ENCODE measurements at regions not wholly inside any gene's neighbourhood (a gene's known extent, or its start where the extent isn't known, plus 50 kb on each side); places are given as distances from the start of the nearest gene placed in this dataset.

GRCh38 chr2:173750353-173750801, 214.8 kb downstream of the SP3 start:
- 93% methylated on average over 7 of the region's 7 CpGs for WGBS (ENCODE audit: missing lambda C conversion rate)
- CTCF ChIA-PET = interaction anchor here (0.5 to 2.4 kb wide), 19 partner anchors 9 to 944 kb away, joined by 3 to 10 read pairs (median 3); no protein-coding TSS in a partner anchor
- TF ChIP-seq RFX5 (IDR thresholded peaks at IDR 0.05) (no peak), HOXB13 (CRISPR knock-in tag; IDR thresholded peaks at IDR 0.05; ENCODE audit: low read depth) (no peak), EHF (CRISPR knock-in tag; IDR thresholded peaks at IDR 0.05) (no peak)
- POLR2A ChIA-PET = interaction anchor here (0.6 kb wide), 1 partner anchor 144 kb away, joined by 3 read pairs; no protein-coding TSS in a partner anchor
- Histone ChIP-seq H3K27ac (no peak overlapping the region), H3K9me3 (0 out of 3 replicates have a peak, but pooled peaks cover 1% of the 10 kb centered on the region), H3K4me3 (no peak overlapping the region), H3K4me1 (peaks cover 7% of the 10 kb centered on the region; the same call in 1 of the 3 replicates), H3K4me2 (no peak overlapping the region)
- FAIRE-seq (no peak), ATAC-seq (no peak), DNase-seq (ENCODE audit: low read depth in 1 of 2, low spot score in 1 of 2) (no peak)

DNA sequence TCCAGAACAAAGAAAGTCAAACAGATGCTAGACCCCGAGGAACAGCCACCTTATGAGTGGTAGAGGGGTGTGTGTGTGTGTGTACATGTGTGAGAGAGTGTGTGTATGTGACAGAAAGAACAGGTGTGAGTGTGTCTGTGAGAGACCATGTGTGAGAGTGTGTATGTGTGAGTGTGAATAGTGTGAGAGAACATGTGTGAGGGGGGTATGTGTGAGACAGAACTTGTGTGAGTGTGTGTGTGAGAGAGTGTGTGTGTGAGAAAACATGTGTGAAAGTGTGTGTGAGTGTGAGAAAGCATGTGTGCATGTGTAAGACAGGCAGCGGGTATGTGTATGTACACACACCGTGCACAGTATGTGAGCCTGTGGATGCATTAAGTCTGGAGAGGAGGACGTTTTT, 214.3 kb downstream of the SP3 start:
- no peak overlapping the region for H3K4me2 ChIP-seq
- H3K4me3 ChIP-seq = no peak overlapping the region
- DNase-seq (ENCODE audit: low read depth in 1 of 2, low spot score in 1 of 2) (no peak), FAIRE-seq (no peak), ATAC-seq (no peak)
- CTCF ChIA-PET = interaction anchor here (0.5 to 2.4 kb wide), 9 partner anchors 10 to 944 kb away, joined by 3 to 10 read pairs (median 3); no protein-coding TSS in a partner anchor
- no peak overlapping the region for H3K27ac ChIP-seq
- no peaks in the 10 kb centered on the region for H3K9me3 ChIP-seq
- 60% methylated on average over 4 of the region's 4 CpGs for WGBS (ENCODE audit: missing lambda C conversion rate)
- POLR2A ChIA-PET = no interaction called here
- TF ChIP-seq ZNF302 (CRISPR knock-in tag; IDR thresholded peaks at IDR 0.05) (no peak), ZC3H11A (IDR thresholded peaks at IDR 0.05) (no peak), MYC (IDR thresholded peaks at IDR 0.05; ENCODE audit: borderline replicate concordance, low read length) (no peak), GATA3 (IDR thresholded peaks at IDR 0.05; ENCODE audit: borderline replicate concordance) (no peak), FOSB (CRISPR knock-in tag; IDR thresholded peaks at IDR 0.05) (no peak), USF2 (IDR thresholded peaks at IDR 0.05) (no peak), HDAC2 (IDR thresholded peaks at IDR 0.05) (no peak), SREBF2 (IDR thresholded peaks at IDR 0.05) (no peak), JUNB (IDR thresholded peaks at IDR 0.05) (no peak), BHLHE40 (IDR thresholded peaks at IDR 0.05; ENCODE audit: low read depth, low read length) (no peak), HOXB13 (CRISPR knock-in tag; IDR thresholded peaks at IDR 0.05; ENCODE audit: low read depth) (no peak), HOXA7 (CRISPR knock-in tag; IDR thresholded peaks at IDR 0.05) (no peak)
- TF ChIP-seq, protein P1, sequence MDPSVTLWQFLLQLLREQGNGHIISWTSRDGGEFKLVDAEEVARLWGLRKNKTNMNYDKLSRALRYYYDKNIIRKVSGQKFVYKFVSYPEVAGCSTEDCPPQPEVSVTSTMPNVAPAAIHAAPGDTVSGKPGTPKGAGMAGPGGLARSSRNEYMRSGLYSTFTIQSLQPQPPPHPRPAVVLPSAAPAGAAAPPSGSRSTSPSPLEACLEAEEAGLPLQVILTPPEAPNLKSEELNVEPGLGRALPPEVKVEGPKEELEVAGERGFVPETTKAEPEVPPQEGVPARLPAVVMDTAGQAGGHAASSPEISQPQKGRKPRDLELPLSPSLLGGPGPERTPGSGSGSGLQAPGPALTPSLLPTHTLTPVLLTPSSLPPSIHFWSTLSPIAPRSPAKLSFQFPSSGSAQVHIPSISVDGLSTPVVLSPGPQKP (IDR thresholded peaks at IDR 0.05; ENCODE audit: low read depth, low read length) = no peak
- TF ChIP-seq, protein P2, sequence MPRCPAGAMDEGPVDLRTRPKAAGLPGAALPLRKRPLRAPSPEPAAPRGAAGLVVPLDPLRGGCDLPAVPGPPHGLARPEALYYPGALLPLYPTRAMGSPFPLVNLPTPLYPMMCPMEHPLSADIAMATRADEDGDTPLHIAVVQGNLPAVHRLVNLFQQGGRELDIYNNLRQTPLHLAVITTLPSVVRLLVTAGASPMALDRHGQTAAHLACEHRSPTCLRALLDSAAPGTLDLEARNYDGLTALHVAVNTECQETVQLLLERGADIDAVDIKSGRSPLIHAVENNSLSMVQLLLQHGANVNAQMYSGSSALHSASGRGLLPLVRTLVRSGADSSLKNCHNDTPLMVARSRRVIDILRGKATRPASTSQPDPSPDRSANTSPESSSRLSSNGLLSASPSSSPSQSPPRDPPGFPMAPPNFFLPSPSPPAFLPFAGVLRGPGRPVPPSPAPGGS (IDR thresholded peaks at IDR 0.05) = no peak
- peaks cover 7% of the 10 kb centered on the region; the same call in 1 of the 3 replicates for H3K4me1 ChIP-seq

- no peaks in the 10 kb centered on the region for H3K9me3 ChIP-seq
- DNase-seq (ENCODE audit: low read depth in 1 of 2, low spot score in 1 of 2) (no peak), ATAC-seq (no peak), FAIRE-seq (no peak)
- peaks cover 7% of the 10 kb centered on the region; the same call in 1 of the 3 replicates for H3K4me1 ChIP-seq
- WGBS (ENCODE audit: missing lambda C conversion rate) = 81% methylated on average over 9 of the region's 9 CpGs
- CTCF ChIA-PET = interaction anchor here (0.6 to 2.4 kb wide), 4 partner anchors 9 to 593 kb away, joined by 3 to 10 read pairs (median 4); no protein-coding TSS in a partner anchor
- POLR2A ChIA-PET = no interaction called here
- H3K4me2 ChIP-seq = no peak overlapping the region
- TF ChIP-seq FOSL2 (IDR thresholded peaks at IDR 0.05) (no peak), FOSL2 (CRISPR knock-in tag; IDR thresholded peaks at IDR 0.05) (no peak), ATOH8 (CRISPR knock-in tag; IDR thresholded peaks at IDR 0.05; ENCODE audit: low read depth) (no peak), CBX2 (IDR thresholded peaks at IDR 0.05; ENCODE audit: borderline replicate concordance, low read depth) (no peak), EHF (CRISPR knock-in tag; IDR thresholded peaks at IDR 0.05) (no peak), MAFK (IDR thresholded peaks at IDR 0.05; ENCODE audit: partially characterized antibody) (no peak), JUN (IDR thresholded peaks at IDR 0.05) (no peak), ZSCAN20 (CRISPR knock-in tag; IDR thresholded peaks at IDR 0.05) (no peak)
- TF ChIP-seq, protein P3, sequence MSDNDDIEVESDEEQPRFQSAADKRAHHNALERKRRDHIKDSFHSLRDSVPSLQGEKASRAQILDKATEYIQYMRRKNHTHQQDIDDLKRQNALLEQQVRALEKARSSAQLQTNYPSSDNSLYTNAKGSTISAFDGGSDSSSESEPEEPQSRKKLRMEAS (IDR thresholded peaks at IDR 0.05) = no peak
- H3K4me3 ChIP-seq = no peak overlapping the region
- H3K27ac ChIP-seq = no peak overlapping the region
Measured at GRCh38 chr2:173751245-173751975, 213.8 kb downstream of the SP3 start.

Data from A549 (cell line).